ENCODE measurements at regions not wholly inside any gene's neighbourhood (a gene's known extent, or its start where the extent isn't known, plus 50 kb on each side); places are given as distances from the start of the nearest gene placed in this dataset.

GRCh38 chr2:13015532-13016320 is 299.0 kb downstream of the TRIB2 start:
- DNase-seq (ENCODE audit: low spot score) = no peak

GRCh38 chr2:13018490-13018889 is 301.8 kb downstream of the TRIB2 start:
- DNase-seq (ENCODE audit: low spot score) = no peak

GRCh38 chr2:13019781-13020180 is 303.0 kb downstream of the TRIB2 start:
- no peak for DNase-seq (ENCODE audit: low spot score)

GRCh38 chr2:13020469-13020868 is 303.7 kb downstream of the TRIB2 start:
- no peak for DNase-seq (ENCODE audit: low spot score)

GRCh38 chr2:13021470-13021957 is 304.8 kb downstream of the TRIB2 start:
- DNase-seq (ENCODE audit: low spot score) = no peak

GRCh38 chr2:13030606-13031005 is 313.9 kb downstream of the TRIB2 start:
- DNase-seq (ENCODE audit: low spot score) = no peak

GRCh38 chr2:13034861-13035260 is 318.1 kb downstream of the TRIB2 start:
- no peak for DNase-seq (ENCODE audit: low spot score)

GRCh38 chr2:13035866-13036265 is 319.1 kb downstream of the TRIB2 start:
- no peak for DNase-seq (ENCODE audit: low spot score)

GRCh38 chr2:13040043-13040442 is 323.3 kb downstream of the TRIB2 start:
- no peak for DNase-seq (ENCODE audit: low spot score)

GRCh38 chr2:13046557-13047165 is 329.9 kb downstream of the TRIB2 start:
- DNase-seq (ENCODE audit: low spot score) = no peak

- no peak for DNase-seq (ENCODE audit: low spot score)
These were observed 334.0 kb downstream of the TRIB2 start for GRCh38 chr2:13050764-13051163.

GRCh38 chr2:13052547-13052946 is 335.8 kb downstream of the TRIB2 start:
- no peak for DNase-seq (ENCODE audit: low spot score)

GRCh38 chr2:13056259-13056843 is 339.6 kb downstream of the TRIB2 start:
- DNase-seq (ENCODE audit: low spot score) = no peak

GRCh38 chr2:13057671-13058070 is 340.9 kb downstream of the TRIB2 start:
- no peak for DNase-seq (ENCODE audit: low spot score)

- no peak for DNase-seq (ENCODE audit: low spot score)
These were observed 349.9 kb downstream of the TRIB2 start for GRCh38 chr2:13066676-13067075.

GRCh38 chr2:13067508-13067907 is 350.8 kb downstream of the TRIB2 start:
- DNase-seq (ENCODE audit: low spot score) = no peak

GRCh38 chr2:13089971-13090370 is 373.2 kb downstream of the TRIB2 start:
- no peak for DNase-seq (ENCODE audit: low spot score)

GRCh38 chr2:13091455-13091854 is 374.7 kb downstream of the TRIB2 start:
- no peak for DNase-seq (ENCODE audit: low spot score)

GRCh38 chr2:13091861-13092378 is 375.2 kb downstream of the TRIB2 start:
- no peak for DNase-seq (ENCODE audit: low spot score)

- DNase-seq (ENCODE audit: low spot score) = no peak
These were observed 376.8 kb downstream of the TRIB2 start for GRCh38 chr2:13093416-13093991.

- DNase-seq (ENCODE audit: low spot score) = no peak
These were observed 385.8 kb downstream of the TRIB2 start for GRCh38 chr2:13102397-13103063.

GRCh38 chr2:13103151-13103550 is 386.4 kb downstream of the TRIB2 start:
- DNase-seq (ENCODE audit: low spot score) = no peak

Measured in globus pallidus (tissue), 1 donor.